GM12872 (cell line): ENCODE measurements at regions not wholly inside any gene's neighbourhood (a gene's known extent, or its start where the extent isn't known, plus 50 kb on each side); places are given as distances from the start of the nearest gene placed in this dataset.

Experiments used
- TF ChIP-seq, protein P1 (sequence below): IDR thresholded peaks from 3 replicates; pipeline ENCODE4 v1.5.1; 2011; ENCODE audit warnings: low read depth, mild to moderate bottlenecking, low read length, moderate library complexity; ENCODE audit not compliant: insufficient read depth

DNA sequence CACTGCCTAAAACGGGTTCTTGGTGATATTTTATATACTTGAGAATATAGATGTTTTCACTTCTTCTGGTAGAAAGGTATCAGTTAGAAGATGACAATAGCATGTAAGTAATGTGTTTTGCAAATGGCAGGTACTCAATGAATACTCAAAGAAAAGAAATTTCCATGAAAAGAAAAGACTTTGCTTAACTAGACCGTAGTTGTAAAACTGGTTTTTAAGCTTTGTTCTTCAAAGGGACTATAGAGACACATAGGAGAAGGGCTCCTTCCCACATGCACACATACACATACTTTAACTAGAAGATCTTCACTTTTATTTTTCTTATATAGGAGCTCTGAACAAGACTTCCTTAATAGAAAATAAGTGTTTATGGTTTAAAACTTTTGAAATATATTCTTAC lies 215.3 kb upstream of the RND3 start:
- TF ChIP-seq, protein P1, sequence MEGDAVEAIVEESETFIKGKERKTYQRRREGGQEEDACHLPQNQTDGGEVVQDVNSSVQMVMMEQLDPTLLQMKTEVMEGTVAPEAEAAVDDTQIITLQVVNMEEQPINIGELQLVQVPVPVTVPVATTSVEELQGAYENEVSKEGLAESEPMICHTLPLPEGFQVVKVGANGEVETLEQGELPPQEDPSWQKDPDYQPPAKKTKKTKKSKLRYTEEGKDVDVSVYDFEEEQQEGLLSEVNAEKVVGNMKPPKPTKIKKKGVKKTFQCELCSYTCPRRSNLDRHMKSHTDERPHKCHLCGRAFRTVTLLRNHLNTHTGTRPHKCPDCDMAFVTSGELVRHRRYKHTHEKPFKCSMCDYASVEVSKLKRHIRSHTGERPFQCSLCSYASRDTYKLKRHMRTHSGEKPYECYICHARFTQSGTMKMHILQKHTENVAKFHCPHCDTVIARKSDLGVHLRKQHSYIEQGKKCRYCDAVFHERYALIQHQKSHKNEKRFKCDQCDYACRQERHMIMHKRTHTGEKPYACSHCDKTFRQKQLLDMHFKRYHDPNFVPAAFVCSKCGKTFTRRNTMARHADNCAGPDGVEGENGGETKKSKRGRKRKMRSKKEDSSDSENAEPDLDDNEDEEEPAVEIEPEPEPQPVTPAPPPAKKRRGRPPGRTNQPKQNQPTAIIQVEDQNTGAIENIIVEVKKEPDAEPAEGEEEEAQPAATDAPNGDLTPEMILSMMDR = no peak

GRCh38 chr2:150700666-150701580 lies 213.5 kb upstream of the RND3 start:
- TF ChIP-seq, protein P1 = no peak

DNA sequence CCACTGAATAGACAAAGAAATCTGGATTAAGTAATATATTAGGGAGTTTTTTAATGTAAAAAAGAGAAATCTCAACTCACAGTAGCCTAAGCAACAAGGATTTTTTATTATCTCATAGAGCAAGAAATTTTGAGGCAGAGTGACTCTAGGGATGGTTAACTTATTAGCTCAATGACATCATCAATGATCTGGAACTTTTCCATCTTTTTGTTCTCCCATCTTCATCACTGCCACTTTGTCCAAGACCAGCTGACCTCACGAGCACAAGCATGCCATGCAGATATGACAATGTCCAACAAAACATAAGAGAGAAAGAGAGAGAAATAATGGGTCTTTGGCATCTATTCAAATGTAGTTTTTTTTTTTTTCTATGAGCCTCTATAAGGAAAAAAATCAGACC lies 211.8 kb upstream of the RND3 start:
- TF ChIP-seq, protein P1 = no peak

GRCh38 chr2:150698016-150698661 lies 210.7 kb upstream of the RND3 start:
- TF ChIP-seq, protein P1 = no peak

GRCh38 chr2:150697596-150697995 lies 210.1 kb upstream of the RND3 start:
- TF ChIP-seq, protein P1 = no peak

- TF ChIP-seq, protein P1 = no peak
These were observed 208.1 kb upstream of the RND3 start for GRCh38 chr2:150695451-150696135.

GRCh38 chr2:150693556-150693955 lies 206.1 kb upstream of the RND3 start:
- TF ChIP-seq, protein P1 = no peak
